HG02981 (cell line): ENCODE measurements at regions not wholly inside any gene's neighbourhood (a gene's known extent, or its start where the extent isn't known, plus 50 kb on each side); places are given as distances from the start of the nearest gene placed in this dataset.

Source experiments
- ATAC-seq: cut with Tn5 transposase; IDR thresholded peaks from one replicate; pipeline ENCODE4 v1.9.1; 2021; ENCODE audit warnings: mild to moderate bottlenecking, moderate library complexity; ENCODE audit not compliant: unreplicated experiment

GRCh38 chr21:40976198-40977109, 129.5 kb upstream of the DSCAM start:
- no peak for ATAC-seq

GRCh38 chr21:40985370-40985769, 138.4 kb upstream of the DSCAM start:
- no peak for ATAC-seq

- ATAC-seq = no peak
Observed at GRCh38 chr21:40990366-40990765, 143.4 kb upstream of the DSCAM start.

GRCh38 chr21:40997831-40998230, 150.9 kb upstream of the DSCAM start:
- ATAC-seq = no peak

- ATAC-seq = no peak
Observed at GRCh38 chr21:41000838-41001237, 153.9 kb upstream of the DSCAM start.

- ATAC-seq = no peak
Observed at GRCh38 chr21:41006636-41007035, 159.7 kb upstream of the DSCAM start.

GRCh38 chr21:41008351-41008750, 159.6 kb upstream of the BACE2 start:
- ATAC-seq = no peak

- ATAC-seq = no peak
Observed at GRCh38 chr21:41008974-41009373, 159.0 kb upstream of the BACE2 start.

- no peak for ATAC-seq
Observed at GRCh38 chr21:41009398-41010100, 158.4 kb upstream of the BACE2 start.

GRCh38 chr21:41010101-41010435, 157.9 kb upstream of the BACE2 start:
- ATAC-seq = no peak

GRCh38 chr21:41011098-41011731, 156.7 kb upstream of the BACE2 start:
- ATAC-seq = no peak

- ATAC-seq = no peak
Observed at GRCh38 chr21:41011951-41012366, 156.0 kb upstream of the BACE2 start.

GRCh38 chr21:41012425-41012824, 155.5 kb upstream of the BACE2 start:
- no peak for ATAC-seq

GRCh38 chr21:41016472-41016871, 151.5 kb upstream of the BACE2 start:
- no peak for ATAC-seq

GRCh38 chr21:41018431-41018830, 149.5 kb upstream of the BACE2 start:
- ATAC-seq = no peak

- no peak for ATAC-seq
Observed at GRCh38 chr21:41023936-41024335, 144.0 kb upstream of the BACE2 start.

GRCh38 chr21:41024341-41024740, 143.6 kb upstream of the BACE2 start:
- no peak for ATAC-seq

GRCh38 chr21:41024746-41025254, 143.2 kb upstream of the BACE2 start:
- ATAC-seq = no peak

GRCh38 chr21:41029571-41029970, 138.4 kb upstream of the BACE2 start:
- ATAC-seq = no peak

GRCh38 chr21:41031701-41032220, 136.2 kb upstream of the BACE2 start:
- ATAC-seq = no peak

GRCh38 chr21:41032541-41032940, 135.4 kb upstream of the BACE2 start:
- no peak for ATAC-seq
